HG03432 (cell line): ENCODE measurements at regions not wholly inside any gene's neighbourhood (a gene's known extent, or its start where the extent isn't known, plus 50 kb on each side); places are given as distances from the start of the nearest gene placed in this dataset.
"Not testable (repeated sequence)": the region's sequence is repeated elsewhere in the genome, so short reads cannot be mapped to it uniquely, and the experiment has no call there.

ENCODE experiments used
- ATAC-seq: cut with Tn5 transposase; IDR thresholded peaks from one replicate; pipeline ENCODE4 v1.9.1; 2021; ENCODE audit warnings: mild to moderate bottlenecking, moderate library complexity; ENCODE audit not compliant: unreplicated experiment

DNA sequence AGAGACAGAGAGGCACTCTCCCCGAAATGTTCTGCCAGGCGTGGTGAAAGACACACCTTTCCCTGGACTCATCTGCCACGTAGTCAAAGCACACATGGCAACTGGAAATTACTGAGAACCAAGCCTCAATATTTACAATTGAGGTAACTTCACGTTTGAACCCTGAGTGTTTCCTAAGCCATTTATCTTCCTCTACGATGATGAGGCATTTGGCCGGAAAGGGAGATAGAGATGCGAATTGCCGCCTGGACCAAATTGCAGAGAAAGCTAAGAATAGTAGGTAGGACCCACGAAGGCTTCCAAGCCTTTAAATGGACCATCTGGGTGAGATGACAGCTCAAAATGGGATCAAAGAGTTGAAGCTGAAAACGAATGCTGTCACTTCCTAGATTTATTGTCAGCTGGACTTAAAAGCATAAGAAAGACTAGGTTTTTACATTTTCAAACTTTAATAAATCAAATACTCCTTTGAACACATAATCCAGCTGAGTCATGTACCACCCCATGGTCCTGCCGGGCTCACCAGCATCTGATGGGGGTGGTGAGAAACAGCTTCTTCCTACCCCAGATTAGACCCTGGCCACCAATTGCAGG, 135.6 kb upstream of the LYZL2 start:
- no peak for ATAC-seq

GRCh38 chr10:30763918-30764317, 134.4 kb upstream of the LYZL2 start:
- ATAC-seq: no peak

DNA sequence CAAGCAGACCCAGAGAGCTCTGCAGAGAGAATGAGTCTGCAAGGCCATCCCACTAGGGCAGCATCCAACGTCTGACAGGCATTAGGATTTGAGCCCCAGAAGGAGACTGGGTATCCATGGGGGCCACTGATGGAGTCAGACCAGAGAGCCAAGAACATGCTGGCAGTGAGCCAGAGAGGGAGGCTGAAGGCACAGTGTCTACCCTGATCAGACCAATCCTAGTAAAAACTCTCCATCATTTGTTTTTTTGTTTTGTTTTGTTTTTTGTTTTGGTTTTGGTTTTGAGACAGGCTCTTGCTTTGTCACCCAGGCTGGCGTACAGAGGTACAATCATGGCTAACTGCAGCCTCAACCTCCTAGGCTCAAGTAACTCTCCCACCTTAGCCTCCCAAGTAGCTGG, 133.1 kb upstream of the LYZL2 start:
- ATAC-seq: no peak

- ATAC-seq: no peak
These were observed 129.9 kb upstream of the LYZL2 start for GRCh38 chr10:30759423-30759822.

DNA sequence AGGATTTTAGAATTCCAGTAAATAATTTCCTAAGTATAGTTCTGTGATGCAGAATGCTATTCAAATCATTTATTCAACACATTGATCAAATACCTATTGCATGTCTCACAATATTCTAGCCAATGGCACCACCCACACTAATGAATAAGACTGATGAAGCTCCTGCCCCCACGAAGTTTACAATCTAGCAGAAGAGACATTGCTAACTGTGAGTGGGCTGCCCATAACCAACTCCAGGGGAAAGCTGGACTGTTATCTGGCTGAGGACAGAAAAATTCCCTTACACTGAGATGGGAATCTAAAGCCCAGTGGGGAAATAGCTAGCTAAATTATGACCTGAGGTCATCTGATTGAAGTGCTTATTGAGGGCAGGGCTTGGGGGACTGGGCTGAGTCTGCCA, 128.8 kb upstream of the LYZL2 start:
- no peak for ATAC-seq

DNA sequence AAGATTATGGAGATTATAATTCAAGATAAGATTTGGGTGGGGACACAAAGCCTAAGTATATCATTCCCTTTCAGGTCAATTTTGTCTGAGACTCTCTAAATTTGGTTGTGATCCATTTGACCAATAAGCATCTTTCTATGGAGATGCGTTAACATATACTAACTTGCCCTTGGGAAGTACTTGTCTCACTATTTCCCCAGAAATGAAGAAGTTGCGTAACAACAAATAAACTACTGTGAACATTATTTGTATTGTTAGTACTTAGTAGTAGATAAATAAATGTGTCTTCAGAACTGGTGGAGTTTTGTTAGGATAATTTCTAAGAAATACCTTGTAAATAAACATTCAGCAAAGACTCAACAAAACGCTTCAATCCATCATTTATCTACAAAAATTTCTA, 127.3 kb upstream of the LYZL2 start:
- ATAC-seq: no peak

DNA sequence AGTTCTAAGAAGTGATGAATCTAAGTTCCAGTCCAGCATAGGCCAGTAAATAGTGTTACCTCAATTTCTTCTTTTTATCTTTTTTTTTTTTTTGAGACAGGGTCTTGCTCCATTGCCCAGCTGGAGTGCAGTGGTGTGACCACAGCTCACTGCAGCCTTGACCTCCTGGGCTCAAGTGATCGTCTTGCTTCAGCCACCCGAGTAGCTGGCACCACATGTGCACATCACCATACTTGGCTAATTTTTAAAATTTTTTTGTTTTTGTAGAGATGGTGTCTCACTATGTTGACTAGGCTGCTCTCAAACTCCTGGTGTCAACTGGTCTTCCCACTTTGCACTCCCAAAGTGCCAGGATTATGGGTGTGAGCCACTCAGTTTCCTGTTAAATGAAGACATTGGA, 126.6 kb upstream of the LYZL2 start:
- ATAC-seq: no peak

GRCh38 chr10:30755441-30755953, 125.9 kb upstream of the LYZL2 start:
- no peak for ATAC-seq

DNA sequence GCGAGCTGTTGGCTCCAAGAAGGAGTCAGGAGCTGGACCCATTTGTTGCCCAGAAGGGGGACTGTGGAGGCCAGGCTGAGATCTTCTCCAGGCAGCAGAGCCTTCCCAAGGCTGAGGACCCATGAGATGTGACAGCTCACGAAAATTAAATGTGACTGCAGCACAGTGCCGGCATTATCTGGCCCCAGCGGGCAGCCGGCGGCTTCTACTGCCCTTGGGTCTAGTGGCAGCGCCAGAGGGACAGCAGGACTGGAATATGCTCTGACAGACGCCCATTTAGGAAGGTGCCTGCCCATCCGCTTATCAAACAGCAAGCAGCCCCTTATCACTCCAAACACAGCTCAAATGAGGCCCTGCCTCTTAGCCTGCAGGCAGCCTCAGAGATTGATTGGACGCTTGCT, 122.9 kb upstream of the LYZL2 start:
- ATAC-seq: no peak

DNA sequence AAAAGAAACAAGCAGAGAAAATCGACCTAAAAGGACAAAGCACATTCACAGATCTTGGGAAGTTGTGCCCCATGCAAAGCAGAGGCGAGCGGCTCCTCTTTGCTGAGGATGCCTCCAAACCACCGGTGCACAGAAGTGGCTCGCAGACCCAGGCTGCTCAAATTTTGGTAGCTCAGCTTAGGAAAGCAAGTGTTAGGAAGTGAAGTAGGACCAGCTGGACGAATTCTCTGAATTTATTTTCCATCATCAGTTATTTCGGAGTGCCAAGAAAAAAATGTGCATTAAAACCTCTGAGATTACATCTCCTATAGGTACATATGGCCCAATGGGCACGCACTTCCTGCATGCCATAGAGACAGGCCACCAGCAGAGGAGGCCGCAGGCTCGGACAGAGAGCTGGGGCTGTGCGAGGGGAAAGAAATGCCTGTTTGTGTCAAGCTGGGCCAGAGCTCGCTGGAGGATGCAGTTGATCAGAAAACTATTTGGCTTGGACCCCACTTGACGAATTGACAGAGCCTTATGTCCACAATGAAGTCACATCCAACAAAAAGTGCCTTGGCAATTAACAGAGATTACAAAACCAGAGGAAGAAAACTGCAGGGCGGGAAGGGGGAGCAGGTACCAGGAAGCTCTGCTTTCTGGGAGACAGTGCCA, 122.3 kb upstream of the LYZL2 start:
- no peak for ATAC-seq

DNA sequence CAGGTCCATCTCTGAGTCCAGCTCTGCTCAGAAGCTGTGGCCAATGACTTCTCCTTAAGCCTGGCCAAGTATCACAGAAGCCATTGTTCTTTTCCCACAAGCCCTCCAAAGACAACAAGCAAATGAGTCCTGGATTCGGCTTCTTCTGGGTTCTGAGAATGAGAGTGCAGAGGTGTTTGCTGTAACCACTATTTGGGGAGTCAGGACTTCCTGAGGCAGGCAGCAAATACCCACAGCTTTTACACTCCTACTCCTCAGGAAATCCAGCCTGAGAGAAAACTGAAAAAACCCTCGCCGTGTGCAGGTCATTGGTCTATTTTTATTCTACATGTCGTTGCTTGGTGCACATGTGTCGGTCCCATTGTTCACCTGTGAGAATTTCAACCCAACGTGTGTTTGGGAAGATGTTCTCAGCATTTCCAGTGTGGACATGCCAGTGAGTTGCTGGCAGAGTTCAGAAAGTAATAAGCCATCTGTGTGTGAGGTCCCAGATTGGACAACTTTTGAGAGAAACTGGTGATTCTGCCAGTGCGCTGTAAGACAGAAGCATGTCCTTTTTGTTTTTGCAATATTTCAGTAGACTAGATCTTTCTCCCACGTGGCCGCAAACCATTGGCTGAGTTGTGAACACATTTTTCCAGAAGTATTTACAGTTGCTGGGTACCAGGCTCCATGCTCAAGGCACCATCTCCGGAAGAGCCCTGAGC, 121.6 kb upstream of the LYZL2 start:
- ATAC-seq: peak; percentile 73

- no peak for ATAC-seq
These were observed 119.8 kb upstream of the LYZL2 start for GRCh38 chr10:30749385-30749784.

DNA sequence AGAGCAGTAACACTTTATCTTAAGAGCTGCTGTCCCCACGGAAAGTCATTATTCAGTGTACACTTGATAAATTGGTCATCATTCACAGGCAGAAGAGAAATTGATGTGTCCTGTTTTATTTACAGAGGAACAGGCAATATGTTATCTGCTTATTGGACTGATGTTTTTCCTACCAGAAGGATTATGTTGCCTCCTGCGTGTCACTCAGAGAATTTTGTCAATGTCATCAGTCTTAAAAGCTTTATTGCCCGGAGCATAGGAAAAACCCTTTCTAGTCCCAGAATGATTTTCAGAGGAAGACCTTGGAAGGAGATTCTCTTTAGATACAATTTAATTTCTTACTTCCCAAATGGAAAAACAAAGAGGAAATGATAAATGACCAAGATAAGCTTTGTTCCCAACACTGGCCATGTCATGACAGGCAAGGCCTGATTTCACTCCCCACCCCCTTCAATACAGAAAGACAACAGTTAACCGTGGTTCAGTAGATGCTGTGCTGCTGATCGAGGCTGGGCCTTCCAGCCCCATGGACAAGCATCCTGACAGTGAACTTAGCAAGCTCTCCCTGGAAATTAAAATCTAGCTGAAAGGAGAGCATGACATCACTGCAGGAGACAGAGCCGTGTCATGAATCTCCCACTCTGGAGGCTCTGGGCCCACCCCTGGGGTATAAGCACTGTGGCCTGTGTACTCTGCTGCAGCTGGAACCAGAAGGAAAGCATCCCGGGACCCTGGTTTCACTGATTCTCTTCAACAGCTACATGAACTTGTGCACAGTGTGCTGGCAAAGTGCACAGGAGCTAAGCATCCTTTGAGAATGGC, 118.8 kb upstream of the LYZL2 start:
- no peak for ATAC-seq

DNA sequence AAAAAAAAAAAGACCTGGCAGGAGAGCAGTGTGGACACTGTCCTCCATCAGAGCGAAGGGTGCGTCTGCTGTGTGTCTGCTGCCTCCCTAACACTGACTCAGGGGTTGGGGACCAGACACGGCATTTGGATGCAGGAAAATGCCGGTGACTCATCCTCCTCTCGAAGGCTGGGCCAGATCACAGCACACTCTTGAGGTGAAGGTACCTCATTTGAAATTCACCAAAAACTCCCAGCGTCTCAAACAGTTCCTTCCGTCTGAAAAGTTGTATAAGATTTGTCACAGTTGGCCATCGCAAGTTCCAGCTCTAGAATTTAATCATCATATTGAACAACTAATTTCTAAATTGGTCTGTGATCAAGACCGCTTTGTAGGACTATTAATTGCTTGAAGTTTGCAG, 118.1 kb upstream of the LYZL2 start:
- ATAC-seq: no peak

DNA sequence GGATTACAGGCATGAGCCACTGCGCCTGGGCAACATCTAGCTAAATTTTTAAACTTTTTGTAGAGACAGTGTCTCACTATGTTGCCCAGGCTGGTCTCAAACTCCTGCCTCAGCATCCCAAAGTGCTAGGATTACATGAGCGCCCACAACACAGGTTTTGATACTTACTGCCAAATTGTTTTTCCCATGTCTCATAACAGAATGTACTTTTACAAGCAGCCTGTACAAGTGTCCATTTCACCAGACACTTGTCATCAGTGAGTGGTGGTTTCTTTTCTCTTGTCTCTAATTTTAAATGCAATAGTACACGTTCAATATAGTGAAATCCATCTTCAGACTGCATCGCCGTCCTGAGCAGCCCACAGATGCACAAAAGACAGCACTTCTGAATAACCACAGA, 116.4 kb upstream of the LYZL2 start:
- ATAC-seq: no peak

GRCh38 chr10:30744106-30744505, 114.6 kb upstream of the LYZL2 start:
- ATAC-seq: no peak

- ATAC-seq: no peak
These were observed 114.0 kb upstream of the LYZL2 start for GRCh38 chr10:30743586-30743985.

GRCh38 chr10:30742471-30742870, 112.9 kb upstream of the LYZL2 start:
- ATAC-seq: peak; percentile 78

GRCh38 chr10:30740774-30741173, 111.2 kb upstream of the LYZL2 start:
- not testable (repeated sequence) for ATAC-seq

- ATAC-seq: no peak
These were observed 108.9 kb upstream of the LYZL2 start for GRCh38 chr10:30738416-30738815.

DNA sequence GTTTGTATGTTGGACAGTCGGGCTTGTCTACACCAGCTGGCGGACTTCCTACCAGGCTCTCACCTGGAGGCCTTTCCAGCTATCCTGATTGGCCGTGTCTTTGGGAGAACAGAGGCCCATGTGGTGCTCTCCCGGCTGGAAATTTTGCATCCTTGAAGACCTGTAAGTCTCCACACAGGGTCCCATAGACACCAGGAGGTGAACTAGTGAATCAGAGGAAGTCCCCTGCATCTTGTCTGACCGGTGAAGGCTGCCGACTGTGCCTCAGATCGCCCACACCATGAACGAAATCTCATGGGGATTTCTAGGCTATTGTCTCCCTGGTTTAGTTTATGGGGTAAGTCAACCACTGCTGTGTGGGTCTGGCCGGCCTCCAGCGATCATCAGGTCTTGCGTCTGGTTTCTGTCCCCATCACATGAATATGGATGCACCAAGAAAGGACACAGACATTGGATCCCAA, 108.4 kb upstream of the LYZL2 start:
- ATAC-seq: peak; percentile 40
